Panc1 (cell line): ENCODE measurements at regions not wholly inside any gene's neighbourhood (a gene's known extent, or its start where the extent isn't known, plus 50 kb on each side); places are given as distances from the start of the nearest gene placed in this dataset.

Experiments used
- ATAC-seq: fragments of 200-7000 bp; cut with Tn5 transposase; 2 replicates; pipeline ENCODE4 v1.9.1; 2020; ENCODE audit warnings: mild to moderate bottlenecking, moderate library complexity
- BruUV-seq: library from RNA; stranded (reverse); fragments of 400-500 nt; replicated peaks from 2 replicates; lab custom pipeline; 2021; lab: Mats Ljungman, UMichigan
- CTCF ChIA-PET: fragments of 300-600 bp; sonication (Branson Sonifier 250); formaldehyde crosslinking; loops from one replicate; lab custom pipeline; 2022; ENCODE audit warnings: antibody characterized with exemption; lab: Charles Lee
- POLR2A ChIA-PET: fragments of 300-600 bp; sonication (Branson Sonifier 250); formaldehyde crosslinking; loops from one replicate; lab custom pipeline; 2022; ENCODE audit warnings: antibody characterized with exemption; lab: Charles Lee
- DNase-seq: peaks from one replicate; pipeline ENCODE4 v3.0.0-alpha.2; 2010; ENCODE audit warnings: low read depth, low spot score
- H3K27ac ChIP-seq: 2 replicates; pipeline ENCODE4 v1.5.1; 2011; ENCODE audit warnings: mild to moderate bottlenecking, low read length, inconsistent platforms
- H3K27me3 ChIP-seq: fragments of 200-500 bp; sonication (Bioruptor generic); 2 replicates; pipeline ENCODE4 v1.6.0; 2014; ENCODE audit warnings: low read length, inconsistent platforms; ENCODE audit not compliant: control insufficient read depth, insufficient read depth
- H3K36me3 ChIP-seq: fragments of 200-500 bp; sonication (Bioruptor generic); 2 replicates; pipeline ENCODE4 v1.5.1; 2014; ENCODE audit warnings: inconsistent platforms, mild to moderate bottlenecking, low read length, moderate library complexity; ENCODE audit not compliant: control insufficient read depth, insufficient read depth
- H3K4me1 ChIP-seq: 2 replicates; pipeline ENCODE4 v1.5.1; 2011; ENCODE audit warnings: inconsistent platforms, mild to moderate bottlenecking, low read length, moderate library complexity; ENCODE audit not compliant: control insufficient read depth, insufficient read depth
- H3K4me3 ChIP-seq, 2 experiments: 2 replicates each; pipeline ENCODE4 v1.5.1; 2011 to 2012; ENCODE audit warnings: low read depth in 2 of 2, low read length in 2 of 2, mild to moderate bottlenecking in 2 of 2, inconsistent platforms in 1 of 2, moderate library complexity in 1 of 2
- H3K9me3 ChIP-seq: fragments of 200-500 bp; sonication (Bioruptor generic); 2 replicates; pipeline ENCODE4 v1.5.1; 2014; ENCODE audit warnings: low read depth, mild to moderate bottlenecking, inconsistent platforms, low read length, moderate library complexity; ENCODE audit not compliant: control insufficient read depth, insufficient read depth
- CTCF ChIP-seq: fragments of 450-650 bp; IDR thresholded peaks from 2 replicates; pipeline ENCODE4 v1.5.1; 2017; ENCODE audit warnings: mild to moderate bottlenecking
- POLR2AphosphoS5 ChIP-seq: IDR thresholded peaks from 2 replicates; pipeline ENCODE4 v1.6.1; 2012; ENCODE audit warnings: mild to moderate bottlenecking, low read depth, low read length, moderate library complexity
- SIN3A ChIP-seq: IDR thresholded peaks from 2 replicates; pipeline ENCODE4 v1.6.1; 2012; ENCODE audit warnings: low read depth, mild to moderate bottlenecking, low read length, moderate library complexity, borderline replicate concordance; ENCODE audit not compliant: insufficient read depth
- TCF7L2 ChIP-seq: IDR thresholded peaks from 2 replicates; pipeline ENCODE4 v1.6.1; 2011; ENCODE audit warnings: mild to moderate bottlenecking, low read depth, low read length, inconsistent platforms
- in situ Hi-C: cut with HindIII; loops from 2 replicates; pipeline ENCODE4 v1.10.0; 2016; ENCODE audit warnings: low sequenced_read_pairs, low pct_unique_long_range_greater_than_20kb
- intact Hi-C: fragments of 100-400 bp; cut with micrococcal nuclease; formaldehyde crosslinking; loops from one replicate; pipeline ENCODE4 v1.10.0; 2022; ENCODE audit not compliant: unreplicated experiment
- TF ChIP-seq, protein P1 (sequence below), 2 experiments: IDR thresholded peaks; 2 replicates each; pipeline ENCODE4 v1.6.1; 2011 to 2012; ENCODE audit warnings: low read depth in 2 of 2, control low read depth in 1 of 2, low read length in 1 of 2, mild to moderate bottlenecking in 1 of 2, moderate library complexity in 1 of 2; ENCODE audit not compliant: insufficient read depth in 1 of 2

GRCh38 chr5:72015103-72015548, 92.1 kb upstream of the MAP1B start:
- ATAC-seq: no peak
- H3K36me3 ChIP-seq: no peaks in the 10 kb centered on the region
- TF ChIP-seq, protein P1, sequence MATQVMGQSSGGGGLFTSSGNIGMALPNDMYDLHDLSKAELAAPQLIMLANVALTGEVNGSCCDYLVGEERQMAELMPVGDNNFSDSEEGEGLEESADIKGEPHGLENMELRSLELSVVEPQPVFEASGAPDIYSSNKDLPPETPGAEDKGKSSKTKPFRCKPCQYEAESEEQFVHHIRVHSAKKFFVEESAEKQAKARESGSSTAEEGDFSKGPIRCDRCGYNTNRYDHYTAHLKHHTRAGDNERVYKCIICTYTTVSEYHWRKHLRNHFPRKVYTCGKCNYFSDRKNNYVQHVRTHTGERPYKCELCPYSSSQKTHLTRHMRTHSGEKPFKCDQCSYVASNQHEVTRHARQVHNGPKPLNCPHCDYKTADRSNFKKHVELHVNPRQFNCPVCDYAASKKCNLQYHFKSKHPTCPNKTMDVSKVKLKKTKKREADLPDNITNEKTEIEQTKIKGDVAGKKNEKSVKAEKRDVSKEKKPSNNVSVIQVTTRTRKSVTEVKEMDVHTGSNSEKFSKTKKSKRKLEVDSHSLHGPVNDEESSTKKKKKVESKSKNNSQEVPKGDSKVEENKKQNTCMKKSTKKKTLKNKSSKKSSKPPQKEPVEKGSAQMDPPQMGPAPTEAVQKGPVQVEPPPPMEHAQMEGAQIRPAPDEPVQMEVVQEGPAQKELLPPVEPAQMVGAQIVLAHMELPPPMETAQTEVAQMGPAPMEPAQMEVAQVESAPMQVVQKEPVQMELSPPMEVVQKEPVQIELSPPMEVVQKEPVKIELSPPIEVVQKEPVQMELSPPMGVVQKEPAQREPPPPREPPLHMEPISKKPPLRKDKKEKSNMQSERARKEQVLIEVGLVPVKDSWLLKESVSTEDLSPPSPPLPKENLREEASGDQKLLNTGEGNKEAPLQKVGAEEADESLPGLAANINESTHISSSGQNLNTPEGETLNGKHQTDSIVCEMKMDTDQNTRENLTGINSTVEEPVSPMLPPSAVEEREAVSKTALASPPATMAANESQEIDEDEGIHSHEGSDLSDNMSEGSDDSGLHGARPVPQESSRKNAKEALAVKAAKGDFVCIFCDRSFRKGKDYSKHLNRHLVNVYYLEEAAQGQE (IDR thresholded peaks at IDR 0.05; ENCODE audit: insufficient read depth in 1 of 2, low read depth in 2 of 2, low read length in 1 of 2): no peak
- TF ChIP-seq CTCF (no peak), TCF7L2 (no peak), SIN3A (no peak), POLR2AphosphoS5 (no peak)
- H3K4me3 ChIP-seq: no peak overlapping the region
- no TSS peak for BruUV-seq
- DNase-seq: no peak
- in situ Hi-C loops (no loop called here), intact Hi-C loops (loop anchor here (5.0 kb wide), 1 partner anchor 233 kb away; no protein-coding TSS in a partner anchor)
- H3K4me1 ChIP-seq: no peaks in the 10 kb centered on the region
- ChIA-PET POLR2A (no interaction called here), CTCF (no interaction called here)
- peaks cover 12% of the 10 kb centered on the region for H3K27me3 ChIP-seq
- no peak overlapping the region for H3K27ac ChIP-seq
- no peaks in the 10 kb centered on the region for H3K9me3 ChIP-seq

DNA sequence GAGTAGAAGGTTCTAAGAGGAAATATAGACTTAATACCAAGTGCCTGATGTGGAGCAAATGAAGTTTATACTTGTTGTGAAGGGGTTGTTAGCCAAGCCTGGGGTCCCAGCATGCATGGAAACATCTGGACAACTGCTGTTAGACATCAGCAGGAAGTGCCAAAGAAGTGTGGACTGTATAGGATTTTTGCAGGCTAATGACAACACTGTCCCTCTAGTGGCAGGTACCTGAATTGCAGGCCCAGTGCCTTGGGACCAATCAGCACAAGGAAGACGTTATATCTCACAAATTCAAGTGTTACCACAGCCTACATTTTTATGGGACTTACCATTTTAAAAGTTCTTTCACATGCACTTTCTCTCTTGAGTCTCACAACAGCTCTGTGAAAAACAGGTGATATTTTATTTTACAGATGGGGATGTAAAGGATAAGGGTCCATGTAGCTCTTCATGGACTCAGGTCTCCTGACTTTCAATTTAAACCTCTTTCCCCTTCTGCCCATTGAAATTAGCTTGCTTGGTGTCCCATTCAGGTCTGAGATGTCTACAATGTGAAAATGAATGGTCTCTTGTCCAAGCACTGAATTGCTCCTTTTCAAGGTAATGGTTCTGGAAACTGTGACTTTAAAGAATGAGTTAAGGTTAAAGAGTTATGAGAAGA, 89.0 kb upstream of the MAP1B start:
- Histone ChIP-seq H3K27me3 (peaks cover 14% of the 10 kb centered on the region), H3K4me1 (no peaks in the 10 kb centered on the region), H3K27ac (no peak overlapping the region), H3K36me3 (no peaks in the 10 kb centered on the region), H3K9me3 (no peaks in the 10 kb centered on the region), H3K4me3 (no peak overlapping the region)
- TF ChIP-seq CTCF (peak; percentile 96), SIN3A (no peak)
- in situ Hi-C loops (no loop called here), intact Hi-C loops (loop anchor here (5.0 kb wide), 1 partner anchor 236 kb away; no protein-coding TSS in a partner anchor)
- BruUV-seq: no TSS peak
- DNase-seq: peak; percentile 71
- ATAC-seq: peak; percentile 87; the same call in 1 of the 2 replicates
- CTCF ChIA-PET: no interaction called here
- POLR2A ChIA-PET: no interaction called here
